ENCODE measurements at regions not wholly inside any gene's neighbourhood (a gene's known extent, or its start where the extent isn't known, plus 50 kb on each side); places are given as distances from the start of the nearest gene placed in this dataset.

- H3K27me3 ChIP-seq (ENCODE audit: control insufficient read depth in 2 of 2, insufficient read depth in 1 of 2, low read length in 1 of 2), result no peaks in the 10 kb centered on the region
- no peak overlapping the region for H3K27ac ChIP-seq (ENCODE audit: low read depth in 1 of 2, low read length in 1 of 2)
- WGBS, result 44% methylated on average over 7 of the region's 7 CpGs
- H3K4me1 ChIP-seq (ENCODE audit: control insufficient read depth in 2 of 2, insufficient read depth in 2 of 2, low read length in 2 of 2), result no peaks in the 10 kb centered on the region
- no peak for DNase-seq (ENCODE audit: low read depth in 6 of 9, low spot score in 9 of 9)
- H3K36me3 ChIP-seq (ENCODE audit: control insufficient read depth in 2 of 2, insufficient read depth in 2 of 2, low read length in 1 of 2), result no peaks in the 10 kb centered on the region
- no peak overlapping the region for H3K4me3 ChIP-seq (ENCODE audit: low read length in 2 of 2)
- no peaks in the 10 kb centered on the region for H3K9me3 ChIP-seq (ENCODE audit: control insufficient read depth in 2 of 2, insufficient read depth in 1 of 2, low read length in 1 of 2)
These were observed 177.0 kb upstream of the IRX6 start for GRCh38 chr16:55146966-55147365.

- H3K4me1 ChIP-seq (ENCODE audit: control insufficient read depth in 2 of 2, insufficient read depth in 2 of 2, low read length in 2 of 2), result no peaks in the 10 kb centered on the region
- no peak for DNase-seq (ENCODE audit: low read depth in 6 of 9, low spot score in 9 of 9)
- 94% methylated on average over 4 of the region's 4 CpGs for WGBS
- H3K9me3 ChIP-seq (ENCODE audit: control insufficient read depth in 2 of 2, insufficient read depth in 1 of 2, low read length in 1 of 2), result no peaks in the 10 kb centered on the region
- H3K4me3 ChIP-seq (ENCODE audit: low read length in 2 of 2), result no peak overlapping the region
- H3K27ac ChIP-seq (ENCODE audit: low read depth in 1 of 2, low read length in 1 of 2), result no peak overlapping the region
- no peaks in the 10 kb centered on the region for H3K36me3 ChIP-seq (ENCODE audit: control insufficient read depth in 2 of 2, insufficient read depth in 2 of 2, low read length in 1 of 2)
- H3K27me3 ChIP-seq (ENCODE audit: control insufficient read depth in 2 of 2, insufficient read depth in 1 of 2, low read length in 1 of 2), result no peaks in the 10 kb centered on the region
These were observed 176.6 kb upstream of the IRX6 start for GRCh38 chr16:55147396-55147795.

GRCh38 chr16:55149622-55150021, 174.4 kb upstream of the IRX6 start:
- H3K36me3 ChIP-seq (ENCODE audit: control insufficient read depth in 2 of 2, insufficient read depth in 2 of 2, low read length in 1 of 2), result no peaks in the 10 kb centered on the region
- no peaks in the 10 kb centered on the region for H3K27me3 ChIP-seq (ENCODE audit: control insufficient read depth in 2 of 2, insufficient read depth in 1 of 2, low read length in 1 of 2)
- H3K27ac ChIP-seq (ENCODE audit: low read depth in 1 of 2, low read length in 1 of 2), result no peak overlapping the region
- no peak for DNase-seq (ENCODE audit: low read depth in 6 of 9, low spot score in 9 of 9)
- H3K4me3 ChIP-seq (ENCODE audit: low read length in 2 of 2), result no peak overlapping the region
- 81% methylated on average over 4 of the region's 4 CpGs for WGBS
- no peaks in the 10 kb centered on the region for H3K9me3 ChIP-seq (ENCODE audit: control insufficient read depth in 2 of 2, insufficient read depth in 1 of 2, low read length in 1 of 2)
- H3K4me1 ChIP-seq (ENCODE audit: control insufficient read depth in 2 of 2, insufficient read depth in 2 of 2, low read length in 2 of 2), result no peaks in the 10 kb centered on the region

GRCh38 chr16:55151561-55152305, 172.3 kb upstream of the IRX6 start:
- H3K27me3 ChIP-seq (ENCODE audit: control insufficient read depth in 2 of 2, insufficient read depth in 1 of 2, low read length in 1 of 2), result no peaks in the 10 kb centered on the region
- no peaks in the 10 kb centered on the region for H3K36me3 ChIP-seq (ENCODE audit: control insufficient read depth in 2 of 2, insufficient read depth in 2 of 2, low read length in 1 of 2)
- no peaks in the 10 kb centered on the region for H3K4me1 ChIP-seq (ENCODE audit: control insufficient read depth in 2 of 2, insufficient read depth in 2 of 2, low read length in 2 of 2)
- H3K9me3 ChIP-seq (ENCODE audit: control insufficient read depth in 2 of 2, insufficient read depth in 1 of 2, low read length in 1 of 2), result no peaks in the 10 kb centered on the region
- H3K4me3 ChIP-seq (ENCODE audit: low read length in 2 of 2), result no peak overlapping the region
- H3K27ac ChIP-seq (ENCODE audit: low read depth in 1 of 2, low read length in 1 of 2), result no peak overlapping the region
- 81% methylated on average over 9 of the region's 9 CpGs for WGBS
- DNase-seq (ENCODE audit: low read depth in 6 of 9, low spot score in 9 of 9), result no peak

GRCh38 chr16:55152875-55153390, 171.1 kb upstream of the IRX6 start:
- DNase-seq (ENCODE audit: low read depth in 6 of 9, low spot score in 9 of 9), result no peak
- Histone ChIP-seq H3K36me3 (ENCODE audit: control insufficient read depth in 2 of 2, insufficient read depth in 2 of 2, low read length in 1 of 2) (no peaks in the 10 kb centered on the region), H3K4me3 (ENCODE audit: low read length in 2 of 2) (no peak overlapping the region), H3K27ac (ENCODE audit: low read depth in 1 of 2, low read length in 1 of 2) (no peak overlapping the region), H3K9me3 (ENCODE audit: control insufficient read depth in 2 of 2, insufficient read depth in 1 of 2, low read length in 1 of 2) (no peaks in the 10 kb centered on the region), H3K27me3 (ENCODE audit: control insufficient read depth in 2 of 2, insufficient read depth in 1 of 2, low read length in 1 of 2) (no peaks in the 10 kb centered on the region), H3K4me1 (ENCODE audit: control insufficient read depth in 2 of 2, insufficient read depth in 2 of 2, low read length in 2 of 2) (no peaks in the 10 kb centered on the region)
- 94% methylated on average over 3 of the region's 3 CpGs for WGBS

- no peak overlapping the region for H3K4me3 ChIP-seq (ENCODE audit: low read length in 2 of 2)
- H3K9me3 ChIP-seq (ENCODE audit: control insufficient read depth in 2 of 2, insufficient read depth in 1 of 2, low read length in 1 of 2), result no peaks in the 10 kb centered on the region
- no peaks in the 10 kb centered on the region for H3K36me3 ChIP-seq (ENCODE audit: control insufficient read depth in 2 of 2, insufficient read depth in 2 of 2, low read length in 1 of 2)
- H3K27me3 ChIP-seq (ENCODE audit: control insufficient read depth in 2 of 2, insufficient read depth in 1 of 2, low read length in 1 of 2), result no peaks in the 10 kb centered on the region
- 76% methylated on average over 4 of the region's 4 CpGs for WGBS
- no peaks in the 10 kb centered on the region for H3K4me1 ChIP-seq (ENCODE audit: control insufficient read depth in 2 of 2, insufficient read depth in 2 of 2, low read length in 2 of 2)
- H3K27ac ChIP-seq (ENCODE audit: low read depth in 1 of 2, low read length in 1 of 2), result no peak overlapping the region
- no peak for DNase-seq (ENCODE audit: low read depth in 6 of 9, low spot score in 9 of 9)
These were observed 169.7 kb upstream of the IRX6 start for GRCh38 chr16:55154262-55154661.

GRCh38 chr16:55154956-55155355, 169.0 kb upstream of the IRX6 start:
- DNase-seq (ENCODE audit: low read depth in 6 of 9, low spot score in 9 of 9), result no peak
- Histone ChIP-seq H3K4me3 (ENCODE audit: low read length in 2 of 2) (no peak overlapping the region), H3K27ac (ENCODE audit: low read depth in 1 of 2, low read length in 1 of 2) (no peak overlapping the region), H3K27me3 (ENCODE audit: control insufficient read depth in 2 of 2, insufficient read depth in 1 of 2, low read length in 1 of 2) (no peaks in the 10 kb centered on the region), H3K9me3 (ENCODE audit: control insufficient read depth in 2 of 2, insufficient read depth in 1 of 2, low read length in 1 of 2) (no peaks in the 10 kb centered on the region), H3K4me1 (ENCODE audit: control insufficient read depth in 2 of 2, insufficient read depth in 2 of 2, low read length in 2 of 2) (no peaks in the 10 kb centered on the region), H3K36me3 (ENCODE audit: control insufficient read depth in 2 of 2, insufficient read depth in 2 of 2, low read length in 1 of 2) (no peaks in the 10 kb centered on the region)

- Histone ChIP-seq H3K36me3 (ENCODE audit: control insufficient read depth in 2 of 2, insufficient read depth in 2 of 2, low read length in 1 of 2) (no peaks in the 10 kb centered on the region), H3K4me3 (ENCODE audit: low read length in 2 of 2) (no peak overlapping the region), H3K4me1 (ENCODE audit: control insufficient read depth in 2 of 2, insufficient read depth in 2 of 2, low read length in 2 of 2) (no peaks in the 10 kb centered on the region), H3K27me3 (ENCODE audit: control insufficient read depth in 2 of 2, insufficient read depth in 1 of 2, low read length in 1 of 2) (no peaks in the 10 kb centered on the region), H3K27ac (ENCODE audit: low read depth in 1 of 2, low read length in 1 of 2) (no peak overlapping the region), H3K9me3 (ENCODE audit: control insufficient read depth in 2 of 2, insufficient read depth in 1 of 2, low read length in 1 of 2) (no peaks in the 10 kb centered on the region)
- no peak for DNase-seq (ENCODE audit: low read depth in 6 of 9, low spot score in 9 of 9)
- WGBS, result 95% methylated on average over 9 of the region's 9 CpGs
These were observed 168.2 kb upstream of the IRX6 start for GRCh38 chr16:55155815-55156214.

GRCh38 chr16:55169780-55170179, 154.2 kb upstream of the IRX6 start:
- no peaks in the 10 kb centered on the region for H3K36me3 ChIP-seq (ENCODE audit: control insufficient read depth in 2 of 2, insufficient read depth in 2 of 2, low read length in 1 of 2)

More at GRCh38 chr16:55169780-55170179, 154.2 kb upstream of the IRX6 start:
- H3K27ac ChIP-seq (ENCODE audit: low read depth in 1 of 2, low read length in 1 of 2), result no peak overlapping the region
- H3K27me3 ChIP-seq (ENCODE audit: control insufficient read depth in 2 of 2, insufficient read depth in 1 of 2, low read length in 1 of 2), result no peaks in the 10 kb centered on the region
- H3K4me3 ChIP-seq (ENCODE audit: low read length in 2 of 2), result no peak overlapping the region
- H3K9me3 ChIP-seq (ENCODE audit: control insufficient read depth in 2 of 2, insufficient read depth in 1 of 2, low read length in 1 of 2), result no peaks in the 10 kb centered on the region
- no peaks in the 10 kb centered on the region for H3K4me1 ChIP-seq (ENCODE audit: control insufficient read depth in 2 of 2, insufficient read depth in 2 of 2, low read length in 2 of 2)
- WGBS, result 94% methylated on average over 9 of the region's 9 CpGs
- no peak for DNase-seq (ENCODE audit: low read depth in 6 of 9, low spot score in 9 of 9)
